Smooth muscle cell (in vitro differentiated cells): ENCODE measurements at regions not wholly inside any gene's neighbourhood (a gene's known extent, or its start where the extent isn't known, plus 50 kb on each side); places are given as distances from the start of the nearest gene placed in this dataset.

Experiments used
- DNase-seq: peaks from one replicate; lab custom pipeline; 2025; ENCODE audit not compliant: unreplicated experiment; lab: John Stamatoyannopoulos, UW
- H2AFZ ChIP-seq: fragments of 200-600 bp; sonication (generic); 2 replicates; pipeline ENCODE4 v1.6.0; 2016; ENCODE audit warnings: antibody characterized with exemption, low read depth, mild to moderate bottlenecking
- H3F3A ChIP-seq: fragments of 200-600 bp; sonication (generic); 2 replicates; pipeline ENCODE4 v1.6.0; 2017; ENCODE audit warnings: antibody characterized with exemption, low read depth
- H3K27ac ChIP-seq: fragments of 200-600 bp; sonication (generic); 2 replicates; pipeline ENCODE4 v1.5.1; 2016; ENCODE audit warnings: low read depth, mild to moderate bottlenecking
- H3K27me3 ChIP-seq: fragments of 200-600 bp; sonication (generic); 2 replicates; pipeline ENCODE4 v1.6.1; 2016; ENCODE audit warnings: low read depth, mild to moderate bottlenecking
- H3K36me3 ChIP-seq: fragments of 200-600 bp; sonication (generic); 2 replicates; pipeline ENCODE4 v1.5.1; 2016; ENCODE audit warnings: low read depth
- H3K4me1 ChIP-seq: fragments of 200-600 bp; sonication (generic); 2 replicates; pipeline ENCODE4 v1.5.1; 2016; ENCODE audit warnings: low read depth
- H3K4me2 ChIP-seq: fragments of 200-600 bp; sonication (generic); 2 replicates; pipeline ENCODE4 v1.6.0; 2016; ENCODE audit warnings: mild to moderate bottlenecking
- H3K4me3 ChIP-seq: fragments of 200-600 bp; sonication (generic); 2 replicates; pipeline ENCODE4 v1.5.1; 2016; ENCODE audit warnings: mild to moderate bottlenecking
- H3K79me2 ChIP-seq: fragments of 200-600 bp; sonication (generic); 2 replicates; pipeline ENCODE4 v1.6.0; 2016; ENCODE audit warnings: low read depth, mild to moderate bottlenecking
- H3K9ac ChIP-seq: fragments of 200-600 bp; sonication (generic); 2 replicates; pipeline ENCODE4 v1.6.0; 2016; ENCODE audit warnings: low read depth
- H3K9me3 ChIP-seq: fragments of 200-600 bp; sonication (generic); replicated peaks from 2 replicates; pipeline ENCODE4 v1.5.1; 2016; ENCODE audit warnings: low read depth
- H4K20me1 ChIP-seq: fragments of 200-600 bp; sonication (generic); 2 replicates; pipeline ENCODE4 v1.6.0; 2016; ENCODE audit warnings: low read depth
- CTCF ChIP-seq: fragments of 200-600 bp; sonication (generic); IDR thresholded peaks from 2 replicates; pipeline ENCODE4 v1.5.1; 2017; ENCODE audit warnings: borderline replicate concordance, mild to moderate bottlenecking, antibody characterized with exemption; ENCODE audit not compliant: insufficient read depth, poor library complexity, severe bottlenecking
- WGBS: methylation state at CpG from one replicate; pipeline ENCODE4 v1.1.7; 2016; ENCODE audit warnings: low lambda C conversion rate; 5-methylcytosine and 5-hydroxymethylcytosine counted together

- Histone ChIP-seq H3K27me3 (no peaks in the 10 kb centered on the region), H3K9me3 (no peaks in the 10 kb centered on the region), H3K9ac (no peak overlapping the region), H3F3A (no peaks in the 10 kb centered on the region), H3K4me1 (peaks cover 3% of the 10 kb centered on the region), H3K4me3 (no peak overlapping the region), H3K79me2 (no peaks in the 10 kb centered on the region), H3K4me2 (no peak overlapping the region), H2AFZ (no peak overlapping the region), H4K20me1 (no peaks in the 10 kb centered on the region), H3K36me3 (no peaks in the 10 kb centered on the region), H3K27ac (no peak overlapping the region)
- 54% methylated on average over 4 of the region's 4 CpGs for WGBS
- no peak for DNase-seq
- TF ChIP-seq CTCF, result no peak
Observed at GRCh38 chr9:119101048-119101447, 268.2 kb downstream of the BRINP1 start.

- Histone ChIP-seq H3K9me3 (no peaks in the 10 kb centered on the region), H3K4me1 (no peaks in the 10 kb centered on the region), H3K36me3 (no peaks in the 10 kb centered on the region), H4K20me1 (no peaks in the 10 kb centered on the region), H3K27me3 (no peaks in the 10 kb centered on the region), H3F3A (no peaks in the 10 kb centered on the region), H3K4me3 (no peak overlapping the region), H2AFZ (no peak overlapping the region), H3K27ac (no peak overlapping the region), H3K4me2 (no peak overlapping the region), H3K79me2 (no peaks in the 10 kb centered on the region), H3K9ac (no peak overlapping the region)
- no peak for DNase-seq
- TF ChIP-seq CTCF, result no peak
- WGBS, result 81% methylated on average over 4 of the region's 4 CpGs
Observed at GRCh38 chr9:119114681-119115080, 254.6 kb downstream of the BRINP1 start.
